T47D (cell line): ENCODE measurements at regions not wholly inside any gene's neighbourhood (a gene's known extent, or its start where the extent isn't known, plus 50 kb on each side); places are given as distances from the start of the nearest gene placed in this dataset.
"Not testable (repeated sequence)": the region's sequence is repeated elsewhere in the genome, so short reads cannot be mapped to it uniquely, and the experiment has no call there.

Experiments
- DNase-seq, 2 experiments: peaks; one replicate each; pipeline versions ENCODE4 v3.0.0 to v3.0.0-alpha.2; 2011 to 2012; ENCODE audit warnings: low read depth in 1 of 2, low spot score in 1 of 2
- JUND ChIP-seq: IDR thresholded peaks from 2 replicates; pipeline ENCODE4 v1.6.1; 2012; ENCODE audit warnings: low read depth
- in situ Hi-C: cut with HindIII; loops from 2 replicates; pipeline ENCODE4 v1.10.0; 2016; ENCODE audit warnings: low sequenced_read_pairs, low pct_unique_long_range_greater_than_20kb

DNA sequence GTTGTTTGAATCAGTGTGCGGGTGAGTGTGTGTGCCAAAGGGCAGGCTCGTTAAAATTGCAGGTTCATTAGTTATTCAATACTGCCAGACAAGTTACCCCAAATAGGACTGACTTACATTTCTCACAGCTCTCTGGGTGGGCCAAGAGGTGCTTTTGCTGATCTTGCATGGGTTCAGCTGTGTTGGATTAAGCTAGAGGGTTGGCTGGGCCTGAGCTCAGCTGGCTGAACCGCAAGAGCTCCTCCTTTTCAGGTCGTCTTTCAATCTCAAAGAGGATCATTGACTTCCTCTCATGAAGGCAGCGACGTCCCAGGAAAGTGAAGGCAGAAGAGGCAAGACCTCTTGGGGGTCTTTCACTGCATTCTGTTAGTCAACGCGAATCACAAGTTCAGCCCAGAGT is 343.3 kb upstream of the FRG1 start:
- DNase-seq: no peak
- in situ Hi-C loops: no loop called here
- no peak for TF ChIP-seq JUND

DNA sequence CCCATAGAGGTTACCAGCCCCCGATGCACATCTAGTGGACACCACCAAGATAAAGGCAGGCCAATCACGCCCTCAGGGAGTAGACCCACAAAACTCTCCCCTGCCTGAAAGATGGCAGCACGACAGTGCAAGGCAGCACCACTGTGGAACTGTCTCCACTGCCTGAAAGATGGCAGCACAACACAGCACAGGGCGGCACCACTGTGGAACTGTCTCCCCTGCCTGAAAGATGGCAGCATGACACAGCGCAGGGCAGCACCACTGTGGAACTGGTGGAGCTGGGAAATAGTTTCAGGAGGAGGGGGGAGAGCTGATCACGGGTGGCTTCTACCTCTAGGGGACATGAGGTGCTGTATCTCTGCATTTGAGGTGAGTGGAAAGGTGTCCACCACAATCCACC is 340.4 kb upstream of the FRG1 start:
- no peak for TF ChIP-seq JUND
- in situ Hi-C loops: no loop called here
- no peak for DNase-seq

DNA sequence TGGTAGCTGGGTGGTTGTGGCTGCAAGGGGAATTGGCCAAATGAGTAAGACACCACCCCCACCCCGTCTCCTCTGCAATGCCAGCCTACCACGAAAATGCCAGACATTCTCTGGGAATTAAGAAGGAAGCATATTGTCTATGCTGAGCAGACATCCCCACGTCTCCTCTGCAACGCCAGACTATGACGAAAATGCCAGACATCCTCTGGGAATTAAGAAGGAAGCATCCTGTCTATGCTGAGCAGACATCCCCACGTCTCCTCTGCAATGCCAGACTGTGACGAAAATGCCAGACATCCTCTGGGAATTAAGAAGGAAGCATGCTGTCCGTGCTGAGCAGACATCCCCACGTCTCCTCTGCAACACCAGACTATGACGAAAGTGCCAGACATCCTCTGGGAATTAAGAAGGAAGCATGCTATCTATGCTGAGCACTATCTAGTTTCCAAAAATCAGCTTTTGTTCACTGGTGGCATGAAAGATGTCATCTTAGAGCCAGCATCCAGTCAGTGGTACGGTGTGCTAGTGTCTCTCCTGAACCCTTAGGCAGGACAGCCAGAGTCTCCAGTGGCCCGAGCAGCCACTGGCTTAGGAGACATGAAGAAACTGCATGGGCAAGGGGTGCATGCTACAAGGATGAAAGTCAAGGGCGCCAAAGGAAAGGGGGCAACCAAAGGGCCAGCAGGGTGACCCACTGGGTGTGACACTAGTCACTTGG is 339.8 kb upstream of the FRG1 start:
- in situ Hi-C loops: no loop called here
- DNase-seq: no peak
- no peak for TF ChIP-seq JUND

DNA sequence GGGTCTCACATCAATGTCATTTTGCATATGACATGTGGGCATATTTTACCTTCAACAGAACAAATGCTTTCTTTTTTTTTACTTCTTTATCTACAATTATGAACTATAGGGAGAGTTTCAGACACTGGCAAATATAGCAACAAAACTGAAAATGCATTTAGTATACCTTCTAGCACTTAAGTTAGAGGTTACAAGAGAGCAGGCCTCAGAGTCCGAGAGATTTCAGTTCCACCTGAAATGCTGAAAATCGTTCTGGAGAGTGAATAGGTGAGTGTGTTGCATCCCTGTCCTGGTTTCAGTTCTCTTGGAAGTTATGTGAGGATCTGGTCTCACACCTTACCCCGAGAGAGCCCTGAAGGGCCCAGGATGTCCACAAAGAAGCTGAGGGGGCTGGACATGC is 337.8 kb upstream of the FRG1 start:
- in situ Hi-C loops: not testable (repeated sequence)

DNA sequence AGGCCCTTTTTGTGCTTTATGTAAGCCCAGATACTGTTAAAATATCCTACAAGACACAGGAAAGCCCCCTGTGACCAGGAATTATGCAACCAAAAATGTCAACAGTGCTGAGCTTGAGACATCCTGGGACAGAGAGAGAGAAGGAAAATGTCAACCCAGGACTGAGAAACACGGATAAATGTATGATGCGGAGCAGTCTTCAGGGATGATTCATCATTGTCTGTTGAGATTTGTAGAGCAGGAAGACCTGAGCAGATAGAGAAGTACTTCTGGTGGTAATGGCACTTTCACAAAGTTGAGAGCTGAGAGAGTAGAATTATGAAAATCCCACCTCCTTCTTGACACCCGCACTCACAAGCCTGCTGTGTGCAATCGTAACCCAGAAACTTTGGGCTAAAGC is 330.1 kb upstream of the FRG1 start:
- in situ Hi-C loops: not testable (repeated sequence)

More for the DNA sequence above, 337.8 kb upstream of the FRG1 start:
- not testable (repeated sequence) for DNase-seq

DNA sequence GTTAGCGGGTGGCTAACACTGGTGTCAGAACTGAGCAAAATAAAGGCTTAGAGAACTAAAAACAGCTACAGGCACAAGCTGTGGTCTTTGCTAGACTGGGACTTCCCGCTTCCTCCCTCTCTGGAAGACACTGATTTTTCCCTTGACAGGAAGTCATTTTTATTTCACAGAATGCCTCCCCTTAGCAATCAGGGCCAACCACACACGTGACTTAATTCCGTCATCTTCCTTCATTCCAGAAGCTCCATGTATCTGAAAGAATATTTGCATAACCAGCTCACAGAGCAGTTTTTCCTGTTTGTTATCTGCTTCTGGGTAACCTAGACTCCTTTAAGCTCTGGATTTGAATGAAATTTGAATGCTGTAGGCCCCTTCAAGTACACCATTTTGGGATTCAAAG is 327.5 kb upstream of the FRG1 start:
- TF ChIP-seq JUND: no peak
- in situ Hi-C loops: no loop called here
- peak; percentile 4 to 51 for DNase-seq

More for the DNA sequence above, 330.1 kb upstream of the FRG1 start:
- DNase-seq: not testable (repeated sequence)

DNA sequence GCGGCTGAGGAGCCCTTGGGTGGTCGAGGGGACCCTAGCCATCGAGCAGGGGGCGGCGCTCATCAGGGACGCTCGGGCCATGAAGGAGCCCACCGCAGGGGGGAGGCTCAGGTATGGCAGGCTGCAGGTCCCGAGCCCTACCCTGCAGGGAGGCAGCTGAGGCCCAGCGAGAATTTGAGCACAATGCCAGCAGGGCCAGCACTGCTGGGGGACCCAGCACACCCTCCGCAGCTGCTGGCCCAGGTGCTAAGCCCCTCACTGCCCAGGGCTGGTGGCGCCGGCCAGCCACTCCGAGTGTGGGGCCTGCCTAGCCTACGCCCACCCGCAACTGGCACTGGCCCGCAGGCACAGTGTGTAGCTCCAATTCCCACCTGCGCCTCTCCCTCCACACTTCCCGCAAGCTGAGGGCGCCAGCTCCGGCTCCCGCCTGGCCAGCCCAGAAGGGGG is 325.4 kb upstream of the FRG1 start:
- TF ChIP-seq JUND: no peak
- in situ Hi-C loops: no loop called here
- DNase-seq: no peak

DNA sequence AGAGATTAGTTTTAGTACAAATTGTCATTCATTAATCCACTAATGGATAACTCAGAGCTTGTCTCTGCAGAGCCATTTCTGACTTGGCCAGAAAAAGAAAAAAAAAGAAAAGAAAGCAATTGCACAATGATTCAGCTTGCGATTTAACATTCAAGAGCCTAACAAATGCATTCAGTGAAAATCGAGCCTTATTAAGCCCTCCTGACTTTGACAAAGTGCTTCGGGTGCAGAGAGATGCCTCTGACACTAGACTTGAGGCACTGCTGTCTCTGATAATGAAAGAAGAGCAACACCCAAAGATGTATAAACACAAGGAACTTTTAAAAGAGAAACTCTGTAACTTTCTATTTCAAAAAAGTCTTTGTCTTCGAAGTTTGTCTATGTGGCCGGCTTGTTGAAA is 322.9 kb upstream of the FRG1 start:
- DNase-seq, in situ Hi-C loops: not testable (repeated sequence)

DNA sequence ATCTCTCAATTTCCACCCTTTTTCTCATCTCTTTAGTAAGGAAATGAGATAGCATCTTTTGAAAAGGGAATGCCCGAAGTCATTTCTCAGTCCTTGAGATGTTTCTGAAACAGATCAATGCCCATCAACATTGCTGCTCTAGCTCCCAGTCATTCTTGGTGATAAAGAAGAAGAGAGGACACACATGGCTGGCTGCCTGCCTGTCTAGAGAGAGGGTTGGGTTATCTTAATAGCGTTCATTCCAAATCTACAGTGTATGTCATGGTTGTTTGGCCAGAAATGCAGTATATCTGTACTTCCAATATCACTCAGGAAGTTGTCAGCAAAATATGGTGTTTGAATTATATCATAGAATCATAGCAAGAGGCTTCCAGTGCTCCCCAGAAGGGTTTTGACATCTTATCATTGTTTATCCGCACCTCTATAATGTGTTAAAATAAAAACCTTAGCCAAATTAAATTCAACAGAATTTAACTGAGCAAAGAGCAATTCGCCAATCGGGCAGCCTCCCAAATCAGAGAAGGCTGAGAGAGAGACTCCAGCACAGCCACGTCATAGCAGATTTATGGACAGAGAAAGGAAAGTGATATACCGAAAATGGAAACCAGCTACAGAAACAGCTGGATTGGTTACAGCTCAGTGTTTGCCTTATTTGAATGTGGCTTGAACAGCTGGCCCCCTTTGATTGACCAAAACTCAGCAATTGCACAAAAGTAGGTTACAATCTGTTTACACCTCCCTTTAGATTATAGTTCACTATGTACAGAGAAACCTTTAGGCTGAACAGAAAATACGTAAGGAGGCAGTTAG is 321.0 kb upstream of the FRG1 start:
- DNase-seq, in situ Hi-C loops: not testable (repeated sequence)

DNA sequence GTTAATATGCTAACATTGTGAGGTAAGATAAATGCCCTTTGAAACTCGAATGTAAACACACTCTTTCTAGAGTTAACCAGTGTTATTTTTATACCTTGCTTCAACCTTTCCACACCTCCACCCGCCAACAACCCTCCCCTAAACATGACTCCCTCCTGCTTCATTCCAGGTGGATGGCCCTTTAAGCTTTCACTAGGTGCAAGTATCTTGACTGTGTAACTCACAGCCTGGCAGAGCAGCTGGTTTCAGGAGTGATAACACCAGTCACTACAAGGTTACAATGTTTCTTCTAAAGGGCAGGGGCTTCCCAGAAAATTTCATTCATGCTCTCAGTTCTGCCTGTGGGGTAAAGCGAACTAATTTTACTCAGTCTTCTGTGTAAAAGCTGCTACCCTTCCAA is 318.1 kb upstream of the FRG1 start:
- DNase-seq, in situ Hi-C loops: not testable (repeated sequence)

DNA sequence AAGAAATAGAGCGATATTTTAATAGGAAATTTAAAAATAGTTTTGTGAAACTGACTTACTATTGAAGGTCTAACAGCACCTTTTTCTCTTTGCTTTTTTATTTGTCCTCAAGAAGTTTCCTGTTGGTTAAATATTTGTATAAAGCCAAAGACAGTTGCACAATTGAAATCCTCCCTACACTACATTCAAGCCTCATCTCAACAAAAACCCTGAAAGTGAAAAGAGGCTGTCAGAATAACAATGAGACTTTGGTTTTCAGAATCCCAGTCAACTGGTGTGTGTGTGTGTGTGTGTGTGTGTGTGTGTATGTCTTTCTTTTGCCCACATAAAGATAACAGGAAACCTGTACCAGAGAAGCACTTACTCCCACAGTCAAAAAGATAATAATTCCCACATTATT is 313.6 kb upstream of the FRG1 start:
- in situ Hi-C loops: not testable (repeated sequence)

DNA sequence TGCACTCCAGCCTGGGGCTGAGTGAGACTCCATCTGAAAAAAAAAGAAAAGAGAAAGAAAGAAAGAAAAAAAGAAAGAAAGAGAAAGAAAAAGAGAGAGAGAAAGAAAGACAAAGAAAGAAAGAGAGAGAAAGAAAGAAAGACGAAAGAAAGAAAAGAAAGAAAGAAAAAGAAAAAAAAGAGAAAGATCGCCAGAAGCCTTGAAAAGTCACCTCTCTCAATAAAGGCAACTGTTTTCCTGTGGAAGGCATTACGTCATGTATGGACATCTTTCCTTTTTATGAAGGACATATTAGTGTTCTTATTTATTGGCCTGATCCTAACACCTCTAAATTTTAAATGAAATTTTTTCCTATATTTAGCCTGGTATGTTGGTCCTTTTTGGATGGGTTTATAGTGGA is 310.9 kb upstream of the FRG1 start:
- in situ Hi-C loops: not testable (repeated sequence)

More for the DNA sequence above, 313.6 kb upstream of the FRG1 start:
- DNase-seq: not testable (repeated sequence)

DNA sequence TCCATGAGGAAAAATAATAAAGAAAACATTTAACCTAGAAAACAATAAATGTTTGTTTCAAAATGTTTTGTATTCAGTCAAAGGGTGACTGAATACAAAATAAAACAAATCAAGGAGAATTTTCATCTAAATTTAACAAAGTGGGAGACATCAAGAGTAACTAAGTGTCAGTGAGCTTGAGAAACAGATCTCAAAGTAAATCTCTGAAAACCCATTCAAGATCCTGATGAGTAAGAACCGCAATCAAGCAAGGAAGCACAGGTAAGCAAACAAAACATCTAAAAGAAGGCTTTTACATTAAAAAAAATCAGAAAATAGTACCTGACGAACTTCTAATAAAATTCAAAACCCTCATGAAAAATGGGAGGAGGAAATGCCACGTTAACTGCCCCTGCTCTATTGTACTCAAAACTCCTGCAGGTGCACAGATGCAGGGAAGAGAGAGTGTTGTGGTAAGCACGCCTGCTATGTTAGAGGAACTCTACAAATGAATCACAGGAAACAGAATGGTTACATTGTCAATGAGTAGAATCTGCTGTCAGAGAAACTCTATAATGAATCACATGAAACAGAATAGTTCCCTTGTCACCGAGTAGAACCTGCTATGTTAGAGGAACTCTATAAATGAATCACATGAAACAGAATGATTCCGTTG is 309.6 kb upstream of the FRG1 start:
- DNase-seq, in situ Hi-C loops: not testable (repeated sequence)

More for the DNA sequence above, 310.9 kb upstream of the FRG1 start:
- DNase-seq: not testable (repeated sequence)

DNA sequence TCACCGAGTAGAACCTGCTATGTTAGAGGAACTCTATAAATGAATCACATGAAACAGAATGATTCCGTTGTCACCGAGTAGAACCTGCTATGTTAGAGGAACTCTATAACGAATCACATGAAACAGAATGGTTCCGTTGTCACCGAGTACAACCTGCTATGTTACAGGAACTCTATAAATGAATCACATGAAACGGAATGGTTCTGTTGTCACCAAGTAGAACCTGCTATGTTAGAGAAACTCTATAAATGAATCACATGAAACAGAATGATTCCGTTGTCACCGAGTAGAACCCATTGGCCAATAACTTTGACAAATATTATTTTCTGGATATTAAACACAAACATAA is 309.1 kb upstream of the FRG1 start:
- in situ Hi-C loops, DNase-seq: not testable (repeated sequence)

DNA sequence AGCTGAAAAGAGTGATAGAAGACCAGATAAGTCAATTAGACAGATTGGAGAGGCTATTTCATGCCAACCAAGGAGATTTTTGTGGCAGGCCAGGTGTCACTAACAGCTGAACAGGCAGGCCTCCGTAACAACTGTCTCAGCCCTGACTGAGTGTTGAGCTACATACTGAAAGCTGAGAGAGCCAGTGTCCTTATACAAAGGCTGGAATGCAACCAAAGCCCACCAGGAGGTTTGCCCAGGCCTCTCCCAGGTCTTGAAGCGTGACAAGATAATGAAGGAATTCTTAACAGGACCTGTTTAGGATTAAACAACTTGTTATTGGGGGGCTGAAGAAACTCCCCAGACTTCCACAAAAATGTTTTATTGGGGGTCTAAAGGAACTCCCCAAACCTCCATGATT is 290.2 kb upstream of the FRG1 start:
- DNase-seq, in situ Hi-C loops: not testable (repeated sequence)

DNA sequence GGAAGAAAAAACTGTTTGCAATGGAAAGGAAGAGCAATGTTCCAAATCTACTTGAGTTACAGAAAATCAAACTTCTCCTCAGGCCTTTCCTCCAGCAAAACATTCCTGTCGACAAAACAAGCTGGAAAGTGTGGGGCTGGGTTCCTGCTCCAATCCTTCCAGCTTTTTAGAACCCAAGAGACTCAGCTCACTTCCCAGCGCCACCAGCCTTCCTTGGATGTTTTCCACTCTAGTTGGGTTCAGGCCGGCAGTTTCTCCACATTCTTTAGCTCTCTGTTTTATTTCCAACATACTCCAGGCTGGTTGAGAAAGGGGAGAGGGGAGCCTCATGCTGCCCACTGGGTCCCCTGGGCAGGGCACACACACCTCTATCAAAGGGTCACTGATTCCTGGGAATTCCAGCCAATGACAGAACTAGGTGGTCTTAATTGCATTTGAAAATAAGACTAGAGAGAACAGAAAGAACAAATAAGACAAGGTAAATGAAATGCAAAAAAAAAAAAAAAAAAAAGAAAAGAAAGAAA is 287.5 kb upstream of the FRG1 start:
- in situ Hi-C loops, DNase-seq: not testable (repeated sequence)

DNA sequence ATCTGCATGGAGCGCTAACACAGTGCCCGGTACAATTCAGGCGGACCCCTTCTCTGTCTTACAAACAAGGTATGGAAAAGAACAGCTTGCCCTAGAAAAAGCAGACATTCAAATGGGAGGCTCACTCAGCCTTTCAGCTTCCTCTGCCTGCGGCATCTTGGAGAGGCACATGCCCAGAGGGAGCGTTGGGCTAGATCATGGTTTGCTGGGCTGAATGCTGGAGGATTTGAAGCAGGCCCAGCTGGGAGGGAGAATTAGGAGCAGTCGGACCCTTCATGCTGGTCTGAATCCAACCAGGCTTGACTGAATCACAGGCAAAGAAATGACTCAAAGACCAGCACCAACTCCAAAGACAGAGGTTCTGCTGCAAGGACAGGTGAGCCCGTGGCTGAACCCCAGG is 286.7 kb upstream of the FRG1 start:
- DNase-seq, in situ Hi-C loops: not testable (repeated sequence)

DNA sequence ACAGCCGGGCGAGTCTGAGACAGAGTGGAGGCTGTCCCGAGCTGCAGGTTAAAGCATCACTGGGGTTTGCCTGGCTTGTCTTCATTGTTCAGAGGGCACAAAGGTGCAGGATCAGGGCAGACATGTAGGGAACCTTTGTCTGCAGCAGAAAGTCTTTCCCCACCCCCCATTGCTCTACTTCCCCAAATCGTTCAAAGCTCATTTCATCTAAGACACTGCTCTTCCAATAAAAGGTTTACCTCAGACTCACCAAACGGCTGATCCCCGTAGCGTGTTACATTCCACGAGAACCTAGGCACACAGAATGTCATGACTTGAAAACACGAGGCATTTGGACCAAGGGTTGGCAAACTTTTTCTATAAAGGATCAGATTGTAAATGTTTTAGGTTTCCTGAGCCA is 286.3 kb upstream of the FRG1 start:
- DNase-seq, in situ Hi-C loops: not testable (repeated sequence)
